ENCODE measurements at regions not wholly inside any gene's neighbourhood (a gene's known extent, or its start where the extent isn't known, plus 50 kb on each side); places are given as distances from the start of the nearest gene placed in this dataset.

DNA sequence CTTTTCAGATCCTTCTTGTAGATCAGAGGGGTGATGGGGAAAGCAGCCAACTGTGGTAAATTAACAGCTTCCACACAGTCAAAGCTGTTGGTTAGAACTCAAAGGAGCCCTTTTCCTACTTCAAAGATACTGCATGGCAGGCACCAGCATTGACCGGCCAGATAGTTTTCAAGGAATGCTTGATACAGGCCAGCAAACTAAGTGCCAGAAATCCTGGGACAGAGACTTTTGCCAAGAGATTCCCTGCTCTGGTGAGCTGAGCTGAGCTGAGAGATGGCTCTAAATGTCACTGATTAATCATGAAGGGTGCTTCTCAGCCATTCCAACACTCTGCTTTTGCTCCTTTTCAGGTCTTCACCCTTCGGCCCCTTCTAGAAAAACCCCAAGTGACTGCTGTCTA lies 131.6 kb upstream of the MED14 start:
- Histone ChIP-seq H4K8ac (ENCODE audit: extremely low read depth, insufficient read depth, low read length) (no peak overlapping the region), H3K23ac (ENCODE audit: insufficient read length) (no peak overlapping the region), H2BK120ac (replicated peaks; ENCODE audit: low read depth, low read length) (no peak overlapping the region), H3K27ac (ENCODE audit: low read depth, low read length) (no peak overlapping the region), H3K79me2 (ENCODE audit: control insufficient read depth in 1 of 2, insufficient read depth in 2 of 2, low read length in 2 of 2) (no peaks in the 10 kb centered on the region), H2BK20ac (ENCODE audit: low read length) (no peak overlapping the region), H3K4me3 (ENCODE audit: extremely low read depth in 1 of 4, insufficient read depth in 2 of 4, low read depth in 3 of 4, low read length in 4 of 4) (no peak overlapping the region), H3K4ac (replicated peaks; ENCODE audit: insufficient read length, low read depth, low read length) (no peak overlapping the region), H3K9ac (replicated peaks in 1 of 4; ENCODE audit: extremely low read depth in 1 of 4, low read depth in 3 of 4, low read length in 3 of 4) (no peak overlapping the region), H2AFZ (ENCODE audit: low read length) (no peak overlapping the region), H3K4me2 (ENCODE audit: insufficient read depth in 1 of 2, low read depth in 2 of 2, low read length in 2 of 2) (no peak overlapping the region), H3K27me3 (replicated peaks in 1 of 4; ENCODE audit: control insufficient read depth in 3 of 4, extremely low read depth in 1 of 4, insufficient read depth in 3 of 4, low read length in 3 of 4) (no peaks in the 10 kb centered on the region), H3K79me1 (ENCODE audit: low read depth, low read length) (no peaks in the 10 kb centered on the region), H3K14ac (ENCODE audit: insufficient read length) (no peak overlapping the region), H3K23me2 (ENCODE audit: low read depth, low read length) (no peaks in the 10 kb centered on the region), H4K20me1 (replicated peaks in 1 of 2; ENCODE audit: control insufficient read depth in 1 of 2, insufficient read depth in 2 of 2, low read length in 2 of 2) (no peaks in the 10 kb centered on the region), H2BK12ac (ENCODE audit: low read depth, low read length) (no peak overlapping the region), H2AK5ac (ENCODE audit: low read depth, low read length) (no peak overlapping the region), H4K91ac (replicated peaks; ENCODE audit: insufficient read length, low read length) (no peak overlapping the region), H4K5ac (ENCODE audit: insufficient read length, low read depth, low read length) (no peak overlapping the region), H3K36me3 (ENCODE audit: control insufficient read depth in 2 of 4, insufficient read depth in 4 of 4, low read length in 3 of 4) (peaks cover 0 to 7% (median 1%) of the 10 kb centered on the region in 4 experiments; a peak in 2 of 8 replicates), H3K56ac (replicated peaks; ENCODE audit: insufficient read length, low read depth, low read length) (no peak overlapping the region), H3K18ac (ENCODE audit: extremely low read depth, low read length) (no peak overlapping the region; the same call in 1 of the 2 replicates), H3K9me3 (ENCODE audit: insufficient read depth in 2 of 2, low read depth in 1 of 2, low read length in 1 of 2) (peaks cover 3 to 12% of the 10 kb centered on the region in 2 experiments; a peak in 3 of 4 replicates), H2BK5ac (ENCODE audit: low read depth, low read length) (no peak overlapping the region), H3K4me1 (replicated peaks in 1 of 4; ENCODE audit: control insufficient read depth in 3 of 4, insufficient read depth in 4 of 4, low read length in 3 of 4) (peaks cover 0 to 3% (median 0%) of the 10 kb centered on the region in 4 experiments; a peak in 1 of 7 replicates), H2BK15ac (ENCODE audit: low read length) (no peak overlapping the region)
- TF ChIP-seq EGR1 (IDR thresholded peaks at IDR 0.05; ENCODE audit: borderline replicate concordance, low read depth, low read length) (no peak), EP300 (IDR thresholded peaks at IDR 0.05; ENCODE audit: borderline replicate concordance in 1 of 2, low read depth in 2 of 2, low read length in 2 of 2) (no peak), MAFK (IDR thresholded peaks at IDR 0.05; ENCODE audit: low read depth, low read length) (no peak), RBBP5 (IDR thresholded peaks at IDR 0.05; ENCODE audit: borderline replicate concordance, low read depth, low read length) (no peak), POU5F1 (IDR thresholded peaks at IDR 0.05; ENCODE audit: low read depth, low read length) (no peak), TCF12 (IDR thresholded peaks at IDR 0.05; ENCODE audit: low read depth, low read length) (no peak), SIRT6 (IDR thresholded peaks at IDR 0.05; ENCODE audit: low read length) (no peak), CHD1 (IDR thresholded peaks at IDR 0.05; ENCODE audit: low read depth, low read length) (no peak), POLR2AphosphoS5 (IDR thresholded peaks at IDR 0.05; ENCODE audit: low read depth, low read length) (no peak), SIN3A (conservative IDR thresholded peaks at IDR 0.05 in 1 of 2, IDR thresholded peaks at IDR 0.05 in 1 of 2; ENCODE audit: low read depth in 1 of 2, low read length in 2 of 2) (no peak)
- DNase-seq (ENCODE audit: low read depth in 1 of 2, low spot score in 2 of 2) = no peak
- FAIRE-seq = no peak
- 93% methylated on average over 2 of the region's 2 CpGs; no CpG with 5 or more reads in 1 of the 2 experiments for whole genome bisulfite sequencing, 2 experiments (ENCODE audit: extremely low coverage in 1 of 2, insufficient coverage in 1 of 2, insufficient read length in 1 of 2, insufficient replicate concordance in 2 of 2, low coverage in 1 of 2, low lambda C conversion rate in 2 of 2, missing lambda C conversion rate in 1 of 2)
- ChIA-PET CTCF (ENCODE audit: partially characterized antibody) (no interaction called here), POLR2A (ENCODE audit: partially characterized antibody) (no interaction called here)

Measured in H1 (cell line).